GM23338 (cell line): ENCODE measurements at regions not wholly inside any gene's neighbourhood (a gene's known extent, or its start where the extent isn't known, plus 50 kb on each side); places are given as distances from the start of the nearest gene placed in this dataset.

Experiments
- ATAC-seq: fragments of 200-7000 bp; cut with Tn5 transposase; 3 replicates; pipeline ENCODE4 v1.9.1; 2020
- DNase-seq: peaks from one replicate; pipeline ENCODE4 v3.0.0-alpha.2; 2015; ENCODE audit warnings: low spot score
- H2AFZ ChIP-seq: fragments of 200-600 bp; sonication (generic); 2 replicates; pipeline ENCODE4 v1.8.0; 2016; ENCODE audit warnings: antibody characterized with exemption, mild to moderate bottlenecking, moderate library complexity
- H3F3A ChIP-seq: fragments of 200-600 bp; sonication (generic); replicated peaks from 2 replicates; pipeline ENCODE4 v1.8.0; 2017; ENCODE audit warnings: antibody characterized with exemption, mixed run types, low read depth
- H3K27ac ChIP-seq: fragments of 200-600 bp; sonication (generic); 2 replicates; pipeline ENCODE4 v1.6.1; 2016; ENCODE audit warnings: low read depth
- H3K27me3 ChIP-seq: fragments of 200-600 bp; sonication (generic); 2 replicates; pipeline ENCODE4 v1.8.0; 2016; ENCODE audit warnings: mild to moderate bottlenecking, mixed run types, moderate library complexity; ENCODE audit not compliant: insufficient read depth
- H3K36me3 ChIP-seq: fragments of 200-600 bp; sonication (generic); 2 replicates; pipeline ENCODE4 v1.8.0; 2016; ENCODE audit warnings: mild to moderate bottlenecking; ENCODE audit not compliant: insufficient read depth
- H3K4me1 ChIP-seq: fragments of 200-600 bp; sonication (generic); 2 replicates; pipeline ENCODE4 v1.8.0; 2016; ENCODE audit warnings: mild to moderate bottlenecking, moderate library complexity; ENCODE audit not compliant: insufficient read depth
- H3K4me2 ChIP-seq: fragments of 200-600 bp; sonication (generic); 2 replicates; pipeline ENCODE4 v1.7.1; 2017; ENCODE audit warnings: mixed run types
- H3K4me3 ChIP-seq: fragments of 200-600 bp; sonication (generic); 2 replicates; pipeline ENCODE4 v1.6.1; 2016; ENCODE audit warnings: mixed run types
- H3K79me2 ChIP-seq: fragments of 200-600 bp; sonication (generic); replicated peaks from 2 replicates; pipeline ENCODE4 v1.8.0; 2017; ENCODE audit warnings: mild to moderate bottlenecking; ENCODE audit not compliant: insufficient read depth
- H3K9me2 ChIP-seq: fragments of 200-600 bp; sonication (generic); 2 replicates; pipeline ENCODE4 v1.8.0; 2017; ENCODE audit not compliant: insufficient read depth
- H4K20me1 ChIP-seq: fragments of 200-600 bp; sonication (generic); replicated peaks from 2 replicates; pipeline ENCODE4 v1.8.0; 2017; ENCODE audit warnings: mild to moderate bottlenecking; ENCODE audit not compliant: insufficient read depth
- H3K27ac Mint-ChIP-seq: 2 replicates; pipeline ENCODE4 v1.8.0; 2020; ENCODE audit warnings: inconsistent platforms, mild to moderate bottlenecking, moderate library complexity, mixed read lengths
- H3K27me3 Mint-ChIP-seq: 3 replicates; pipeline ENCODE4 v1.8.0; 2022; ENCODE audit warnings: low read depth, mild to moderate bottlenecking, moderate library complexity, mixed read lengths, inconsistent platforms; ENCODE audit not compliant: insufficient read depth, poor library complexity
- H3K36me3 Mint-ChIP-seq: 3 replicates; pipeline ENCODE4 v1.8.0; 2021; ENCODE audit warnings: low read depth, mild to moderate bottlenecking, inconsistent platforms, moderate library complexity, mixed read lengths
- H3K4me1 Mint-ChIP-seq: 3 replicates; pipeline ENCODE4 v1.8.0; 2020; ENCODE audit warnings: mild to moderate bottlenecking, inconsistent platforms, mixed read lengths
- H3K4me3 Mint-ChIP-seq: 3 replicates; pipeline ENCODE4 v1.8.0; 2021; ENCODE audit warnings: moderate library complexity, mild to moderate bottlenecking, inconsistent platforms, mixed read lengths
- H3K9me3 Mint-ChIP-seq: 3 replicates; pipeline ENCODE4 v1.8.0; 2020; ENCODE audit warnings: moderate library complexity, mild to moderate bottlenecking, inconsistent platforms, mixed read lengths
- CREB1 ChIP-seq: fragments of 250-450 bp; sonication (Bioruptor Pico); IDR thresholded peaks from 2 replicates; pipeline ENCODE4 v1.5.0; 2020; ENCODE audit warnings: low read depth, mild to moderate bottlenecking, moderate library complexity
- EZH2 ChIP-seq: fragments of 200-600 bp; sonication (generic); IDR thresholded peaks from one replicate; pipeline ENCODE4 v1.8.0; 2017; ENCODE audit warnings: antibody characterized with exemption, mild to moderate bottlenecking, low read depth; ENCODE audit not compliant: unreplicated experiment
- EZH2phosphoT487 ChIP-seq: fragments of 200-600 bp; sonication (generic); IDR thresholded peaks from one replicate; pipeline ENCODE4 v1.8.1; 2018; ENCODE audit warnings: antibody characterized with exemption; ENCODE audit not compliant: unreplicated experiment
- NANOG ChIP-seq: IDR thresholded peaks from 2 replicates; pipeline ENCODE4 v1.6.1; 2016; ENCODE audit warnings: antibody characterized with exemption, borderline replicate concordance
- POLR2AphosphoS5 ChIP-seq: IDR thresholded peaks from 2 replicates; pipeline ENCODE4 v1.6.1; 2016; ENCODE audit warnings: antibody characterized with exemption, low read depth
- STAT1 ChIP-seq: IDR thresholded peaks from one replicate; pipeline ENCODE4 v1.6.1; 2016; ENCODE audit warnings: antibody characterized with exemption; ENCODE audit not compliant: unreplicated experiment
- ZNF114 ChIP-seq: fragments of 250-450 bp; sonication (Bioruptor Pico); IDR thresholded peaks from 2 replicates; pipeline ENCODE4 v1.5.0; 2020; ENCODE audit warnings: mild to moderate bottlenecking, moderate library complexity
- ZNF331 ChIP-seq: fragments of 250-450 bp; sonication (Bioruptor Pico); IDR thresholded peaks from 2 replicates; pipeline ENCODE4 v1.5.0; 2020; ENCODE audit warnings: low read depth, mild to moderate bottlenecking, moderate library complexity
- TF ChIP-seq, protein P1 (sequence below): fragments of 250-450 bp; sonication (Bioruptor Pico); IDR thresholded peaks from 2 replicates; pipeline ENCODE4 v1.5.0; 2020; ENCODE audit warnings: mild to moderate bottlenecking, moderate library complexity
- TF ChIP-seq, protein P2 (sequence below): IDR thresholded peaks from one replicate; pipeline ENCODE4 v1.6.1; 2018; ENCODE audit warnings: antibody characterized with exemption; ENCODE audit not compliant: unreplicated experiment
- TF ChIP-seq, protein P3 (sequence below): IDR thresholded peaks from 2 replicates; pipeline ENCODE4 v1.6.1; 2016; ENCODE audit warnings: antibody characterized with exemption

GRCh38 chr9:113719919-113720318 is 156.2 kb upstream of the ZNF618 start:
- peaks cover 13% of the 10 kb centered on the region for H3K27me3 Mint-ChIP-seq
- H3K9me2 ChIP-seq, result peaks cover 8% of the 10 kb centered on the region; the same call in 1 of the 2 replicates
- H3K4me3 Mint-ChIP-seq, result peak overlapping the region; percentile 26; the same call in 1 of the 3 replicates
- no peak for DNase-seq
- no peaks in the 10 kb centered on the region for H3K27me3 ChIP-seq
- peak overlapping the region; percentile 6; the same call in 1 of the 2 replicates for H3K4me3 ChIP-seq
- H3K4me2 ChIP-seq, result peak overlapping the region; percentile 46; the same call in 1 of the 2 replicates
- no peak overlapping the region for H3K27ac ChIP-seq
- TF ChIP-seq EZH2, result no peak
- no peak for TF ChIP-seq STAT1
- no peak for TF ChIP-seq EZH2phosphoT487
- TF ChIP-seq, protein P1, sequence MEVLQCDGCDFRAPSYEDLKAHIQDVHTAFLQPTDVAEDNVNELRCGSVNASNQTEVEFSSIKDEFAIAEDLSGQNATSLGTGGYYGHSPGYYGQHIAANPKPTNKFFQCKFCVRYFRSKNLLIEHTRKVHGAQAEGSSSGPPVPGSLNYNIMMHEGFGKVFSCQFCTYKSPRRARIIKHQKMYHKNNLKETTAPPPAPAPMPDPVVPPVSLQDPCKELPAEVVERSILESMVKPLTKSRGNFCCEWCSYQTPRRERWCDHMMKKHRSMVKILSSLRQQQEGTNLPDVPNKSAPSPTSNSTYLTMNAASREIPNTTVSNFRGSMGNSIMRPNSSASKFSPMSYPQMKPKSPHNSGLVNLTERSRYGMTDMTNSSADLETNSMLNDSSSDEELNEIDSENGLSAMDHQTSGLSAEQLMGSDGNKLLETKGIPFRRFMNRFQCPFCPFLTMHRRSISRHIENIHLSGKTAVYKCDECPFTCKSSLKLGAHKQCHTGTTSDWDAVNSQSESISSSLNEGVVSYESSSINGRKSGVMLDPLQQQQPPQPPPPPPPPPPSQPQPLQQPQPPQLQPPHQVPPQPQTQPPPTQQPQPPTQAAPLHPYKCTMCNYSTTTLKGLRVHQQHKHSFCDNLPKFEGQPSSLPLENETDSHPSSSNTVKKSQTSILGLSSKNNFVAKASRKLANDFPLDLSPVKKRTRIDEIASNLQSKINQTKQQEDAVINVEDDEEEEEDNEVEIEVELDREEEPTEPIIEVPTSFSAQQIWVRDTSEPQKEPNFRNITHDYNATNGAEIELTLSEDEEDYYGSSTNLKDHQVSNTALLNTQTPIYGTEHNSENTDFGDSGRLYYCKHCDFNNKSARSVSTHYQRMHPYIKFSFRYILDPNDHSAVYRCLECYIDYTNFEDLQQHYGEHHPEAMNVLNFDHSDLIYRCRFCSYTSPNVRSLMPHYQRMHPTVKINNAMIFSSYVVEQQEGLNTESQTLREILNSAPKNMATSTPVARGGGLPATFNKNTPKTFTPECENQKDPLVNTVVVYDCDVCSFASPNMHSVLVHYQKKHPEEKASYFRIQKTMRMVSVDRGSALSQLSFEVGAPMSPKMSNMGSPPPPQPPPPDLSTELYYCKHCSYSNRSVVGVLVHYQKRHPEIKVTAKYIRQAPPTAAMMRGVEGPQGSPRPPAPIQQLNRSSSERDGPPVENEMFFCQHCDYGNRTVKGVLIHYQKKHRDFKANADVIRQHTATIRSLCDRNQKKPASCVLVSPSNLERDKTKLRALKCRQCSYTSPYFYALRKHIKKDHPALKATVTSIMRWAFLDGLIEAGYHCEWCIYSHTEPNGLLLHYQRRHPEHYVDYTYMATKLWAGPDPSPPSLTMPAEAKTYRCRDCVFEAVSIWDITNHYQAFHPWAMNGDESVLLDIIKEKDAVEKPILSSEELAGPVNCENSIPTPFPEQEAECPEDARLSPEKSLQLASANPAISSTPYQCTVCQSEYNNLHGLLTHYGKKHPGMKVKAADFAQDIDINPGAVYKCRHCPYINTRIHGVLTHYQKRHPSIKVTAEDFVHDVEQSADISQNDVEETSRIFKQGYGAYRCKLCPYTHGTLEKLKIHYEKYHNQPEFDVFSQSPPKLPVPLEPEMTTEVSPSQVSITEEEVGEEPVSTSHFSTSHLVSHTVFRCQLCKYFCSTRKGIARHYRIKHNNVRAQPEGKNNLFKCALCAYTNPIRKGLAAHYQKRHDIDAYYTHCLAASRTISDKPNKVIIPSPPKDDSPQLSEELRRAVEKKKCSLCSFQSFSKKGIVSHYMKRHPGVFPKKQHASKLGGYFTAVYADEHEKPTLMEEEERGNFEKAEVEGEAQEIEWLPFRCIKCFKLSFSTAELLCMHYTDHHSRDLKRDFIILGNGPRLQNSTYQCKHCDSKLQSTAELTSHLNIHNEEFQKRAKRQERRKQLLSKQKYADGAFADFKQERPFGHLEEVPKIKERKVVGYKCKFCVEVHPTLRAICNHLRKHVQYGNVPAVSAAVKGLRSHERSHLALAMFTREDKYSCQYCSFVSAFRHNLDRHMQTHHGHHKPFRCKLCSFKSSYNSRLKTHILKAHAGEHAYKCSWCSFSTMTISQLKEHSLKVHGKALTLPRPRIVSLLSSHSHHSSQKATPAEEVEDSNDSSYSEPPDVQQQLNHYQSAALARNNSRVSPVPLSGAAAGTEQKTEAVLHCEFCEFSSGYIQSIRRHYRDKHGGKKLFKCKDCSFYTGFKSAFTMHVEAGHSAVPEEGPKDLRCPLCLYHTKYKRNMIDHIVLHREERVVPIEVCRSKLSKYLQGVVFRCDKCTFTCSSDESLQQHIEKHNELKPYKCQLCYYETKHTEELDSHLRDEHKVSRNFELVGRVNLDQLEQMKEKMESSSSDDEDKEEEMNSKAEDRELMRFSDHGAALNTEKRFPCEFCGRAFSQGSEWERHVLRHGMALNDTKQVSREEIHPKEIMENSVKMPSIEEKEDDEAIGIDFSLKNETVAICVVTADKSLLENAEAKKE (CRISPR knock-in tag), result no peak; the same call in 1 of the 2 replicates
- no peak for TF ChIP-seq POLR2AphosphoS5
- TF ChIP-seq ZNF114 (CRISPR knock-in tag), result no peak
- no peak for TF ChIP-seq CREB1 (CRISPR knock-in tag)
- TF ChIP-seq NANOG, result no peak
- TF ChIP-seq, protein P2, sequence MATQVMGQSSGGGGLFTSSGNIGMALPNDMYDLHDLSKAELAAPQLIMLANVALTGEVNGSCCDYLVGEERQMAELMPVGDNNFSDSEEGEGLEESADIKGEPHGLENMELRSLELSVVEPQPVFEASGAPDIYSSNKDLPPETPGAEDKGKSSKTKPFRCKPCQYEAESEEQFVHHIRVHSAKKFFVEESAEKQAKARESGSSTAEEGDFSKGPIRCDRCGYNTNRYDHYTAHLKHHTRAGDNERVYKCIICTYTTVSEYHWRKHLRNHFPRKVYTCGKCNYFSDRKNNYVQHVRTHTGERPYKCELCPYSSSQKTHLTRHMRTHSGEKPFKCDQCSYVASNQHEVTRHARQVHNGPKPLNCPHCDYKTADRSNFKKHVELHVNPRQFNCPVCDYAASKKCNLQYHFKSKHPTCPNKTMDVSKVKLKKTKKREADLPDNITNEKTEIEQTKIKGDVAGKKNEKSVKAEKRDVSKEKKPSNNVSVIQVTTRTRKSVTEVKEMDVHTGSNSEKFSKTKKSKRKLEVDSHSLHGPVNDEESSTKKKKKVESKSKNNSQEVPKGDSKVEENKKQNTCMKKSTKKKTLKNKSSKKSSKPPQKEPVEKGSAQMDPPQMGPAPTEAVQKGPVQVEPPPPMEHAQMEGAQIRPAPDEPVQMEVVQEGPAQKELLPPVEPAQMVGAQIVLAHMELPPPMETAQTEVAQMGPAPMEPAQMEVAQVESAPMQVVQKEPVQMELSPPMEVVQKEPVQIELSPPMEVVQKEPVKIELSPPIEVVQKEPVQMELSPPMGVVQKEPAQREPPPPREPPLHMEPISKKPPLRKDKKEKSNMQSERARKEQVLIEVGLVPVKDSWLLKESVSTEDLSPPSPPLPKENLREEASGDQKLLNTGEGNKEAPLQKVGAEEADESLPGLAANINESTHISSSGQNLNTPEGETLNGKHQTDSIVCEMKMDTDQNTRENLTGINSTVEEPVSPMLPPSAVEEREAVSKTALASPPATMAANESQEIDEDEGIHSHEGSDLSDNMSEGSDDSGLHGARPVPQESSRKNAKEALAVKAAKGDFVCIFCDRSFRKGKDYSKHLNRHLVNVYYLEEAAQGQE, result no peak
- TF ChIP-seq ZNF331 (CRISPR knock-in tag), result no peak
- TF ChIP-seq, protein P3, sequence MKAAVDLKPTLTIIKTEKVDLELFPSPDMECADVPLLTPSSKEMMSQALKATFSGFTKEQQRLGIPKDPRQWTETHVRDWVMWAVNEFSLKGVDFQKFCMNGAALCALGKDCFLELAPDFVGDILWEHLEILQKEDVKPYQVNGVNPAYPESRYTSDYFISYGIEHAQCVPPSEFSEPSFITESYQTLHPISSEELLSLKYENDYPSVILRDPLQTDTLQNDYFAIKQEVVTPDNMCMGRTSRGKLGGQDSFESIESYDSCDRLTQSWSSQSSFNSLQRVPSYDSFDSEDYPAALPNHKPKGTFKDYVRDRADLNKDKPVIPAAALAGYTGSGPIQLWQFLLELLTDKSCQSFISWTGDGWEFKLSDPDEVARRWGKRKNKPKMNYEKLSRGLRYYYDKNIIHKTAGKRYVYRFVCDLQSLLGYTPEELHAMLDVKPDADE, result no peak
- H4K20me1 ChIP-seq, result no peaks in the 10 kb centered on the region
- peaks cover 25% of the 10 kb centered on the region for H3K9me3 Mint-ChIP-seq
- no peaks in the 10 kb centered on the region for H3K79me2 ChIP-seq
- peaks cover 15% of the 10 kb centered on the region for H3K36me3 Mint-ChIP-seq
- H3K4me1 ChIP-seq, result peaks cover 20% of the 10 kb centered on the region
- no peaks in the 10 kb centered on the region for H3F3A ChIP-seq
- H3K4me1 Mint-ChIP-seq, result peaks cover 13% of the 10 kb centered on the region
- ATAC-seq, result peak; percentile 28; the same call in 1 of the 3 replicates
- H3K36me3 ChIP-seq, result no peaks in the 10 kb centered on the region
- H2AFZ ChIP-seq, result no peak overlapping the region
- H3K27ac Mint-ChIP-seq, result peak overlapping the region; percentile 79
